HEK293 (cell line): ENCODE measurements at regions not wholly inside any gene's neighbourhood (a gene's known extent, or its start where the extent isn't known, plus 50 kb on each side); places are given as distances from the start of the nearest gene placed in this dataset.

ENCODE experiments used
- CTCF ChIP-seq: fragments of 450-650 bp; formaldehyde crosslinking; IDR thresholded peaks from 2 replicates; pipeline ENCODE4 v1.5.1; 2016; ENCODE audit warnings: missing biosample characterization, missing genetic modification characterization
- PBX3 ChIP-seq: sonication (generic); formaldehyde crosslinking; IDR thresholded peaks from 2 replicates; pipeline ENCODE4 v1.8.1; 2022; ENCODE audit warnings: mild to moderate bottlenecking, moderate library complexity, missing genetic modification reagents
- REST ChIP-seq: fragments of 450-650 bp; formaldehyde crosslinking; IDR thresholded peaks from 2 replicates; pipeline ENCODE4 v1.5.1; 2016; ENCODE audit warnings: missing biosample characterization, missing genetic modification characterization
- TCF7L2 ChIP-seq: IDR thresholded peaks from 2 replicates; pipeline ENCODE4 v1.6.1; 2011; ENCODE audit warnings: low read depth, mild to moderate bottlenecking, inconsistent platforms, low read length, moderate library complexity, borderline replicate concordance
- ZFP69B ChIP-seq: fragments of 450-650 bp; formaldehyde crosslinking; IDR thresholded peaks from 2 replicates; pipeline ENCODE4 v1.5.1; 2016; ENCODE audit warnings: missing biosample characterization, missing genetic modification characterization
- ZNF138 ChIP-seq: fragments of 450-650 bp; formaldehyde crosslinking; IDR thresholded peaks from 2 replicates; pipeline ENCODE4 v1.5.1; 2016; ENCODE audit warnings: missing biosample characterization, missing genetic modification characterization, borderline replicate concordance
- ZNF248 ChIP-seq: fragments of 450-650 bp; formaldehyde crosslinking; IDR thresholded peaks from 2 replicates; pipeline ENCODE4 v1.5.1; 2017; ENCODE audit warnings: missing biosample characterization, missing genetic modification characterization
- ZNF37A ChIP-seq: fragments of 450-650 bp; IDR thresholded peaks from 2 replicates; pipeline ENCODE4 v1.5.1; 2018; ENCODE audit warnings: missing biosample characterization, missing genetic modification characterization
- ZNF521 ChIP-seq: fragments of 450-650 bp; formaldehyde crosslinking; IDR thresholded peaks from 2 replicates; pipeline ENCODE4 v1.5.1; 2017; ENCODE audit warnings: missing biosample characterization, mild to moderate bottlenecking, missing genetic modification characterization
- ZNF571 ChIP-seq: fragments of 450-650 bp; formaldehyde crosslinking; IDR thresholded peaks from 2 replicates; pipeline ENCODE4 v1.5.0; 2017; ENCODE audit warnings: missing biosample characterization, missing genetic modification characterization
- ZNF670 ChIP-seq: fragments of 450-650 bp; formaldehyde crosslinking; IDR thresholded peaks from 2 replicates; pipeline ENCODE4 v1.5.1; 2016; ENCODE audit warnings: missing biosample characterization, missing genetic modification characterization, low read depth
- ZNF843 ChIP-seq: fragments of 450-650 bp; formaldehyde crosslinking; IDR thresholded peaks from 2 replicates; pipeline ENCODE4 v1.5.1; 2016; ENCODE audit warnings: missing biosample characterization, missing genetic modification characterization
- ZSCAN23 ChIP-seq: fragments of 450-650 bp; formaldehyde crosslinking; IDR thresholded peaks from 2 replicates; pipeline ENCODE4 v1.5.1; 2016; ENCODE audit warnings: missing biosample characterization, missing genetic modification characterization

DNA sequence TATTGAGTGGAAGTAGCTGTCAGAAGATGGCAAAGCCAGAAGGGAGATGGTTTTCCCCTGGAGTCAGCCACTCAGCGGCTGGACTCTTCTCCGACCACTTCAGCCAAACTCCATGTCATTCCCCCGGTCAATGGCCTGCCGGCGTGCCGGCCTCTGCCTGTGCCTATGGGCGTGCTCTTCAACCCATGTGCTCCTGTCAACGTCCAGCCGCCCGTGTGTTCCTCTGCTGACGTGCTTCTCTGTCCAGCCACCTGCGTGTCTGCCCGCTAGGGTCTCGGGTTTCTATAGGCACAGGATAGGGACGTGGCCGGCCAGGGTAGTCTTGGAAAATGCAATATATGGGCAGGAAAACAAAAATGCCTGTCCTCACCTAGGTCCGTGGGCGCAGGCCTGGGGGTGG, 77.7 kb upstream of the RUFY1 start:
- TF ChIP-seq PBX3 (CRISPR knock-in tag) (no peak), CTCF (no peak), ZNF248 (tag by site-specific recombination) (no peak), ZNF37A (tag by site-specific recombination) (no peak), ZNF571 (tag by site-specific recombination) (no peak), ZSCAN23 (tag by site-specific recombination) (no peak), REST (no peak), ZNF138 (tag by site-specific recombination) (no peak), ZFP69B (tag by site-specific recombination) (no peak), ZNF521 (tag by site-specific recombination) (no peak), ZNF843 (tag by site-specific recombination) (no peak), ZNF670 (tag by site-specific recombination) (no peak), TCF7L2 (no peak)
